Renal cortex interstitium (tissue), 11 donors: ENCODE measurements at regions not wholly inside any gene's neighbourhood (a gene's known extent, or its start where the extent isn't known, plus 50 kb on each side); places are given as distances from the start of the nearest gene placed in this dataset.

ENCODE experiments used
- DNase-seq, 11 donors: peaks; one replicate each; pipeline ENCODE4 v3.0.0-alpha.2; 2013; ENCODE audit warnings: low read depth in 9 of 11, low spot score in 4 of 11; ENCODE audit errors: extremely low read depth in 1 of 11

- no peak for DNase-seq
Observed at GRCh38 chr21:34305605-34306604, 57.9 kb upstream of the KCNE2 start.

- DNase-seq, result no peak
Observed at GRCh38 chr21:34307991-34308532, 55.7 kb upstream of the KCNE2 start.

DNA sequence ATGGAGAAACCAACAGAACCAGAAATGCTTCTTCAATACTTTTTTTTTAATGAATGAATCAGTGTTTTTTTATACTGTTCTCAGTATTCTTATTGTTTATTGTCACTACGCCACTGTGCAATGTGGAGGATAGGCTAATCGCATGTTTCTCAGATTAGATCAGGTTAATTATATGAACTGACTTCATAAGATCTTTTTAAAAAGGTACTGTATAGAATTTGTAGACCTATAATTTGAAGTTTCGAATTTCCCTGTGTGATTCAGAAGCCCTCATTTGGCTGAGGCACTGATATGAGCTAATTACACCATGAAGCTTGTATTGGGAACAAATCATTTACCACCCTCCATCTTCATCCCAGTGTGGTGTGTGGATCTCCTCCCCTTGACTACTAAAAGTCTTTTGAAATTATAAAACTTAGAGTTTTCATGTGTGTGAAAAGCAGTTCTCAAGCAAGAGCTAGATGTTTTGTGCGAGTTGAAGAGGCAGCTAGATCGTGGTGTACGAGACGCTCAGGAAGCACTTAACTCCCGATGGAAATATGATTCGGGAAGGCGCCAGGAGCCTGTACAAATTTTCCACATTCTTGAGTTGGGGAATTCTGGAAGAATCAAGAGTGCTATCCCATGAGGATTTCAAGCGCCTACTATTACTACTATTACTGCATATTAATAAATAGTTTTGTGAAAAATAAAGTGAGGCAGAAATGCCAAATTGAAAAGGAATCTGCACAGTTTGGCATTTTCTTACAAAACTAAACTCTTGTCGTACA, 52.1 kb upstream of the KCNE2 start:
- DNase-seq, result no peak

GRCh38 chr21:34313116-34313515, 50.7 kb upstream of the KCNE2 start:
- no peak for DNase-seq
